HCT116 (cell line): ENCODE measurements at regions not wholly inside any gene's neighbourhood (a gene's known extent, or its start where the extent isn't known, plus 50 kb on each side); places are given as distances from the start of the nearest gene placed in this dataset.

Experiments
- ATAC-seq: fragments of 200-7000 bp; cut with Tn5 transposase; 2 replicates; pipeline ENCODE4 v1.9.1; 2020; ENCODE audit warnings: mild to moderate bottlenecking, moderate library complexity
- BruUV-seq: library from RNA; stranded (reverse); fragments of 400-500 nt; replicated peaks from 2 replicates; lab custom pipeline; 2021; lab: Mats Ljungman, UMichigan
- CTCF ChIA-PET: fragments of 300-600 bp; sonication (Branson Sonifier 250); formaldehyde crosslinking; loops from one replicate; lab custom pipeline; 2021; ENCODE audit warnings: antibody characterized with exemption; lab: Charles Lee
- POLR2A ChIA-PET: fragments of 300-600, 350-600 bp; sonication (Branson Sonifier 250); formaldehyde crosslinking; loops from one replicate; lab custom pipeline; 2021; ENCODE audit warnings: antibody characterized with exemption; lab: Charles Lee
- RAD21 ChIA-PET, 2 experiments: fragments of 300-600 bp; sonication (Branson Sonifier 250); formaldehyde crosslinking; loops; one replicate each; lab custom pipeline; 2023; ENCODE audit warnings: low total read pairs in 2 of 2; ENCODE audit not compliant: uncharacterized antibody in 2 of 2, unreplicated experiment in 2 of 2, low non-redundant PET in 1 of 2; lab: Charles Lee
- DNase-seq: peaks from one replicate; pipeline ENCODE4 v3.0.0-alpha.2; 2010; ENCODE audit warnings: low read depth, low spot score
- H2AFZ ChIP-seq: fragments of 200-600 bp; shearing (Covaris generic), sonication (generic); 2 replicates; pipeline ENCODE4 v1.6.1; 2017; ENCODE audit warnings: low read depth, mixed run types, mixed read lengths, antibody characterized with exemption, low read length; ENCODE audit not compliant: poor library complexity, severe bottlenecking
- H3K27ac ChIP-seq: 2 replicates; pipeline ENCODE4 v1.5.1; 2012; ENCODE audit warnings: low read depth, low read length
- H3K27me3 ChIP-seq: fragments of 200-600 bp; sonication (generic); 2 replicates; pipeline ENCODE4 v1.6.1; 2016; ENCODE audit warnings: mixed run types, low read length, mixed read lengths; ENCODE audit not compliant: insufficient read depth
- H3K36me3 ChIP-seq, 2 experiments: fragments of 200-500 bp in 1 of 2; fragments of 200-600 bp in 1 of 2; sonication (Bioruptor generic) in 1 of 2; sonication (generic) in 1 of 2; 2 replicates each; pipeline versions ENCODE4 v1.5.1 to v1.6.1; 2014 to 2016; ENCODE audit warnings: low read length in 2 of 2, inconsistent platforms in 1 of 2, mixed read lengths in 1 of 2, mixed run types in 1 of 2; ENCODE audit not compliant: insufficient read depth in 2 of 2, control insufficient read depth in 1 of 2
- H3K4me1 ChIP-seq, 2 experiments: fragments of 200-600 bp in 1 of 2; sonication (generic) in 1 of 2; 2 replicates each; pipeline versions ENCODE4 v1.5.1 to v1.6.1; 2012 to 2017; ENCODE audit warnings: low read length in 2 of 2, inconsistent platforms in 1 of 2, mild to moderate bottlenecking in 1 of 2, mixed read lengths in 1 of 2, mixed run types in 1 of 2, moderate library complexity in 1 of 2; ENCODE audit not compliant: insufficient read depth in 2 of 2, control insufficient read depth in 1 of 2
- H3K4me2 ChIP-seq: fragments of 200-600 bp; sonication (generic); 2 replicates; pipeline ENCODE4 v1.6.1; 2017; ENCODE audit warnings: mixed run types, low read length, mixed read lengths
- H3K4me3 ChIP-seq, 2 experiments: fragments of 200-600 bp in 1 of 2; sonication (generic) in 1 of 2; replicated peaks in 1 of 2; 2 replicates each; pipeline ENCODE4 v1.5.1; 2011 to 2016; ENCODE audit warnings: low read length in 2 of 2, control low read depth in 1 of 2, low read depth in 1 of 2, mild to moderate bottlenecking in 1 of 2, mixed read lengths in 1 of 2, mixed run types in 1 of 2
- H3K79me2 ChIP-seq: fragments of 200-600 bp; sonication (generic); 2 replicates; pipeline ENCODE4 v1.6.1; 2017; ENCODE audit warnings: mild to moderate bottlenecking, mixed run types, low read length, moderate library complexity, mixed read lengths; ENCODE audit not compliant: insufficient read depth
- H3K9ac ChIP-seq: fragments of 200-600 bp; sonication (generic); 2 replicates; pipeline ENCODE4 v1.6.1; 2016; ENCODE audit warnings: low read length, mixed read lengths
- H3K9me2 ChIP-seq: fragments of 200-600 bp; sonication (generic), shearing (Covaris generic); 2 replicates; pipeline ENCODE4 v1.6.1; 2017; ENCODE audit warnings: mixed run types, mild to moderate bottlenecking, moderate library complexity; ENCODE audit not compliant: insufficient read depth
- H3K9me3 ChIP-seq, 2 experiments: fragments of 200-500 bp in 1 of 2; fragments of 200-600 bp in 1 of 2; sonication (Bioruptor generic) in 1 of 2; sonication (generic) in 1 of 2; 2 replicates each; pipeline ENCODE4 v1.6.1; 2014 to 2017; ENCODE audit warnings: low read length in 2 of 2, mixed read lengths in 2 of 2, inconsistent platforms in 1 of 2, low read depth in 1 of 2, mild to moderate bottlenecking in 1 of 2, mixed run types in 1 of 2, moderate library complexity in 1 of 2; ENCODE audit not compliant: control insufficient read depth in 1 of 2, insufficient read depth in 1 of 2
- H4K20me1 ChIP-seq: fragments of 200-600 bp; sonication (generic), shearing (Covaris generic); 2 replicates; pipeline ENCODE4 v1.6.1; 2017; ENCODE audit warnings: mixed run types, mild to moderate bottlenecking, moderate library complexity; ENCODE audit not compliant: insufficient read depth
- CBX3 ChIP-seq: IDR thresholded peaks from 2 replicates; pipeline ENCODE4 v1.6.1; 2012; ENCODE audit warnings: low read depth
- CEBPB ChIP-seq: IDR thresholded peaks from 2 replicates; pipeline ENCODE4 v1.6.1; 2012; ENCODE audit warnings: low read depth
- CTCF ChIP-seq, 3 experiments: fragments of 200-600 bp in 1 of 3; sonication (generic) in 1 of 3; IDR thresholded peaks in 2 of 3; conservative IDR thresholded peaks in 1 of 3; 2 replicates each; pipeline ENCODE4 v1.5.1; 2012 to 2017; ENCODE audit warnings: low read depth in 2 of 3, low read length in 2 of 3, antibody characterized with exemption in 1 of 3, borderline replicate concordance in 1 of 3, control low read depth in 1 of 3, mild to moderate bottlenecking in 1 of 3, mixed read lengths in 1 of 3, mixed run types in 1 of 3, moderate library complexity in 1 of 3; ENCODE audit not compliant: insufficient read depth in 1 of 3
- EGR1 ChIP-seq: IDR thresholded peaks from 2 replicates; pipeline ENCODE4 v1.6.1; 2012; ENCODE audit warnings: low read depth
- ELF1 ChIP-seq: IDR thresholded peaks from 2 replicates; pipeline ENCODE4 v1.6.1; 2012; ENCODE audit warnings: low read depth, borderline replicate concordance
- EZH2 ChIP-seq: fragments of 200-600 bp; sonication (generic); IDR thresholded peaks from 2 replicates; pipeline ENCODE4 v1.6.1; 2017; ENCODE audit warnings: antibody characterized with exemption, mixed run types
- FOSL1 ChIP-seq: IDR thresholded peaks from 2 replicates; pipeline ENCODE4 v1.6.1; 2012; ENCODE audit warnings: low read depth
- JUND ChIP-seq: IDR thresholded peaks from 2 replicates; pipeline ENCODE4 v1.6.1; 2012
- SIN3A ChIP-seq: IDR thresholded peaks from 2 replicates; pipeline ENCODE4 v1.6.1; 2012; ENCODE audit warnings: low read depth
- SP1 ChIP-seq: IDR thresholded peaks from 2 replicates; pipeline ENCODE4 v1.6.1; 2012; ENCODE audit warnings: low read depth
- SRF ChIP-seq: IDR thresholded peaks from 2 replicates; pipeline ENCODE4 v1.6.1; 2012; ENCODE audit warnings: low read depth
- YY1 ChIP-seq: IDR thresholded peaks from 2 replicates; pipeline ENCODE4 v1.6.1; 2011; ENCODE audit warnings: low read length, low read depth, moderate library complexity, mild to moderate bottlenecking; ENCODE audit not compliant: insufficient replicate concordance; ENCODE audit errors: extremely low read depth
- ZBTB33 ChIP-seq: IDR thresholded peaks from 2 replicates; pipeline ENCODE4 v1.6.1; 2011; ENCODE audit warnings: mild to moderate bottlenecking, low read length, moderate library complexity; ENCODE audit not compliant: insufficient replicate concordance; ENCODE audit errors: extremely low read depth
- ZFX ChIP-seq: fragments of 450-650 bp; IDR thresholded peaks from 2 replicates; pipeline ENCODE4 v1.6.1; 2017
- intact Hi-C: fragments of 100-400 bp; cut with micrococcal nuclease; formaldehyde crosslinking; loops from 2 replicates; pipeline ENCODE4 v1.10.0; 2022
- TF ChIP-seq, protein P1 (sequence below): IDR thresholded peaks from 2 replicates; pipeline ENCODE4 v1.6.1; 2012

- no peaks in the 10 kb centered on the region for H3K36me3 ChIP-seq
- no peak overlapping the region for H3K4me2 ChIP-seq
- H3K79me2 ChIP-seq: no peaks in the 10 kb centered on the region
- no peaks in the 10 kb centered on the region for H3K9me3 ChIP-seq
- TF ChIP-seq SRF: no peak
- TF ChIP-seq ELF1: no peak
- TF ChIP-seq SP1: no peak
- TF ChIP-seq, protein P1, sequence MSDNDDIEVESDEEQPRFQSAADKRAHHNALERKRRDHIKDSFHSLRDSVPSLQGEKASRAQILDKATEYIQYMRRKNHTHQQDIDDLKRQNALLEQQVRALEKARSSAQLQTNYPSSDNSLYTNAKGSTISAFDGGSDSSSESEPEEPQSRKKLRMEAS: no peak
- no peak for TF ChIP-seq FOSL1
- no peak for TF ChIP-seq EZH2
- no peak for TF ChIP-seq JUND
- no peak for TF ChIP-seq ZBTB33
- no peak for TF ChIP-seq CBX3
- no peak for TF ChIP-seq EGR1
- no peak for TF ChIP-seq SIN3A
- TF ChIP-seq CEBPB: no peak
- no peak for TF ChIP-seq ZFX
- TF ChIP-seq YY1: no peak
- TF ChIP-seq CTCF (IDR thresholded peaks at IDR 0.05 in 2 of 3, conservative IDR thresholded peaks at IDR 0.05 in 1 of 3; ENCODE audit: borderline replicate concordance in 1 of 3, insufficient read depth in 1 of 3, low read depth in 2 of 3, low read length in 2 of 3): no peak
- TF ChIP-seq, all 23 proteins: peak for 0
- Histone ChIP-seq H3K9me2 (no peaks in the 10 kb centered on the region), H2AFZ (no peak overlapping the region), H3K4me1 (no peaks in the 10 kb centered on the region), H3K4me3 (no peak overlapping the region), H3K27ac (no peak overlapping the region), H3K9ac (no peak overlapping the region), H3K27me3 (no peaks in the 10 kb centered on the region), H4K20me1 (no peaks in the 10 kb centered on the region)
- CTCF ChIA-PET: no interaction called here
- POLR2A ChIA-PET: interaction anchor here (1.3 kb wide), 1 partner anchor 14 kb away, joined by 3 read pairs; no protein-coding TSS in a partner anchor
- no peak for DNase-seq
- intact Hi-C loops: no loop called here
- RAD21 ChIA-PET: no interaction called here
- BruUV-seq: no TSS peak
- no peak for ATAC-seq
Measured at GRCh38 chr3:194782698-194783404, 97.2 kb downstream of the FAM43A start.
